ENCODE measurements at regions not wholly inside any gene's neighbourhood (a gene's known extent, or its start where the extent isn't known, plus 50 kb on each side); places are given as distances from the start of the nearest gene placed in this dataset.

DNA sequence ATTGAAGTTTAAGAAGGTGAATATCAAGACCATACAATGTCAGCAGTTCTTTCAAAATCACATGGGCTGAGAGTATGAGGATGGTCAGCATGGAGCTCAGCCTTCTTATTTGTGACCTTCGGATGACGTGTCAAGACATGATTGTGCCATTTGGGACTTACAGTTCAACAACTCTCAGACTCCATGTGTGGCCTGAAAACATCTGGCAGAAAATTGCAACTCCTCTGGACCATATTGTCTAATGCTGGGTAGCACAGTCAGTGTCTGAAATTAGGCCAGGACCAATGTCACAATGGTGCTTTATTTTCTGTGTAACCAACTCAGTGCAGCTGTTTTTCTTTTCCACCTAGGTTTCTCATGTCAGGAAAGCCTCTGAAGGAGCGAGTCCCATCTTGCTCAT lies 483.5 kb upstream of the PKN2 start:
- in situ Hi-C loops (cut with MboI; ENCODE audit: low sequenced_read_pairs in 4 of 4) (no loop called here), intact Hi-C loops (cut with DNase I; ENCODE audit: low total_unique reads) (no loop called here)
- DNase-seq (no peak), ATAC-seq (no peak)
- Histone ChIP-seq H3K4me3 (no peak overlapping the region), H3K4me1 (no peaks in the 10 kb centered on the region), H3K27ac (no peak overlapping the region), H3K36me3 (no peaks in the 10 kb centered on the region), H3K27me3 (no peaks in the 10 kb centered on the region), H3K9me3 (no peaks in the 10 kb centered on the region)
- no peak for TF ChIP-seq POLR2A (IDR thresholded peaks at IDR 0.05)
- TF ChIP-seq, protein P1, sequence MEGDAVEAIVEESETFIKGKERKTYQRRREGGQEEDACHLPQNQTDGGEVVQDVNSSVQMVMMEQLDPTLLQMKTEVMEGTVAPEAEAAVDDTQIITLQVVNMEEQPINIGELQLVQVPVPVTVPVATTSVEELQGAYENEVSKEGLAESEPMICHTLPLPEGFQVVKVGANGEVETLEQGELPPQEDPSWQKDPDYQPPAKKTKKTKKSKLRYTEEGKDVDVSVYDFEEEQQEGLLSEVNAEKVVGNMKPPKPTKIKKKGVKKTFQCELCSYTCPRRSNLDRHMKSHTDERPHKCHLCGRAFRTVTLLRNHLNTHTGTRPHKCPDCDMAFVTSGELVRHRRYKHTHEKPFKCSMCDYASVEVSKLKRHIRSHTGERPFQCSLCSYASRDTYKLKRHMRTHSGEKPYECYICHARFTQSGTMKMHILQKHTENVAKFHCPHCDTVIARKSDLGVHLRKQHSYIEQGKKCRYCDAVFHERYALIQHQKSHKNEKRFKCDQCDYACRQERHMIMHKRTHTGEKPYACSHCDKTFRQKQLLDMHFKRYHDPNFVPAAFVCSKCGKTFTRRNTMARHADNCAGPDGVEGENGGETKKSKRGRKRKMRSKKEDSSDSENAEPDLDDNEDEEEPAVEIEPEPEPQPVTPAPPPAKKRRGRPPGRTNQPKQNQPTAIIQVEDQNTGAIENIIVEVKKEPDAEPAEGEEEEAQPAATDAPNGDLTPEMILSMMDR (IDR thresholded peaks at IDR 0.05 in 4 of 5, conservative IDR thresholded peaks at IDR 0.05 in 1 of 5) = no peak

DNA sequence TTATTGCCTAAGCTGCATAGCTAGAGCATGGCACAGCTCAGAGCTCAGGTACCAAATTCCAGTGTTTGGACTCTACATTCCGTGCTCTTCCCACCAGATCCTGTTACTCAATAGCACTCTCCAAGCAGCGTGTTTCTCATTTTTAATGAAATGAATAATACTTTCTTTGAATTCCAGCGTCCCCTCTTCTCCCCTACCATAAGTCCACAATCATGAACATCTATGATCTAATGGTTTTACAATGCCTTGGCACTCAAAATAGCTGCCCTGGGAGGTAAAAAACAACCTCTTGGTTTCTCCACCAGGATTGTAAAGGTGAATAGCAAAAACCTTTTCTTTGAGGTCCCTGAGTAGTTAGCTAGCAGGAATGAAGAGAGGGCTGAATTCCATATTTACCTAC lies 480.0 kb upstream of the PKN2 start:
- no peak for DNase-seq
- no peak for TF ChIP-seq POLR2A (IDR thresholded peaks at IDR 0.05)
- intact Hi-C loops (cut with DNase I; ENCODE audit: low total_unique reads) (no loop called here), in situ Hi-C loops (cut with MboI; ENCODE audit: low sequenced_read_pairs in 4 of 4) (no loop called here)
- no peak overlapping the region for H3K27ac ChIP-seq
- no peak for ATAC-seq
- H3K9me3 ChIP-seq = no peaks in the 10 kb centered on the region
- H3K36me3 ChIP-seq = no peaks in the 10 kb centered on the region
- H3K4me3 ChIP-seq = no peak overlapping the region
- H3K27me3 ChIP-seq = no peaks in the 10 kb centered on the region
- no peaks in the 10 kb centered on the region for H3K4me1 ChIP-seq

DNA sequence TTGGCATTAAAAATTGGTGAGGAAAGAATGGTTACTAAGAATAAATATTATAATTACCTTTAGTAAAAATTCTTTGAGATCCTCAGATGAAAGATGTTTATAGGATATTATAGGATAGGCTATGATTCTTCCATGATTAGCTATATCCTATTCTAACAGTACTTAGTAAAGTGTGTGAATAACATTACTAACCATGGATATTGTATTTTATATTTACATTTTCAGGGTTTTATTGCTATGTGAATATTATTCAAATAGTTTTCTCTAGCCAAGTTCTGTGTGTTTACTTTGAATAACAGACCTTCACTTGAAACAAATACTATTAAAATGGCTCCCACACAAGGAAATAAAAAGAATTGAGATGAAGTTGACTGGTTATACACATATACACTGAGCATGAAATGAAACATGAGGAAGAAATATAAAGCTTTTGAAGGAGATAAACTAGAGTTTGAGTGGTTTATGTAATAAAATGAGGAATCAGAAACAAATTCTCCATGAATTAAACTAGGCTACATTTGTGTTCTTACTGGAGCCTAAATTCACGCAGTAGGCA lies 479.4 kb upstream of the PKN2 start:
- ATAC-seq (no peak), DNase-seq (no peak)
- intact Hi-C loops (cut with DNase I; ENCODE audit: low total_unique reads) = no loop called here
- Histone ChIP-seq H3K36me3 (no peaks in the 10 kb centered on the region), H3K9me3 (no peaks in the 10 kb centered on the region), H3K27ac (no peak overlapping the region), H3K4me3 (no peak overlapping the region), H3K4me1 (no peaks in the 10 kb centered on the region), H3K27me3 (no peaks in the 10 kb centered on the region)
- TF ChIP-seq POLR2A (IDR thresholded peaks at IDR 0.05) = no peak
- TF ChIP-seq, protein P1 (IDR thresholded peaks at IDR 0.05 in 4 of 5, conservative IDR thresholded peaks at IDR 0.05 in 1 of 5) = no peak
- in situ Hi-C loops (cut with MboI; ENCODE audit: low sequenced_read_pairs in 4 of 4) = no loop called here

DNA sequence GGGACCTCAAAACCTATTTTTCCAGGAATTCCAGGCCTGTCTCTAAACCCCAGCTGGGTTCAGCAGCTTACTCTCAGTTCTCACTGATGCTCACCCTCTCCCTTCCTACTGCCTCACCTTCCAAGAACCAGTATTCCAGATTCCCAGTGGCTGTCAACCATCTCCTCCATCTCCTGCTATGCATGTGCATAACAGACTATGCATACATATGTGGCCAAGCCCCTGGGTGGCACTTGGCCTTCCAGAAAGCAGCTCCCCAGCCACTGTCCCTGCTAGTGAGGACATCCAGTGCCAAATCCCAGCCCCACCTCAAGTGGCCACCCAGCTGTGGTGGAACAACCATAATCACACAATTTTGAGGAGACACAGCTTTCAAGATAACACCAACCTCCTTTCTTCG lies 475.7 kb upstream of the PKN2 start:
- Histone ChIP-seq H3K27ac (no peak overlapping the region), H3K36me3 (no peaks in the 10 kb centered on the region), H3K9me3 (no peaks in the 10 kb centered on the region), H3K27me3 (no peaks in the 10 kb centered on the region), H3K4me3 (no peak overlapping the region), H3K4me1 (no peaks in the 10 kb centered on the region)
- DNase-seq (no peak), ATAC-seq (no peak)
- TF ChIP-seq, protein P1 (IDR thresholded peaks at IDR 0.05 in 4 of 5, conservative IDR thresholded peaks at IDR 0.05 in 1 of 5) = no peak
- no peak for TF ChIP-seq POLR2A (IDR thresholded peaks at IDR 0.05)
- in situ Hi-C loops (cut with MboI; ENCODE audit: low sequenced_read_pairs in 4 of 4) (no loop called here), intact Hi-C loops (cut with DNase I; ENCODE audit: low total_unique reads) (no loop called here)

DNA sequence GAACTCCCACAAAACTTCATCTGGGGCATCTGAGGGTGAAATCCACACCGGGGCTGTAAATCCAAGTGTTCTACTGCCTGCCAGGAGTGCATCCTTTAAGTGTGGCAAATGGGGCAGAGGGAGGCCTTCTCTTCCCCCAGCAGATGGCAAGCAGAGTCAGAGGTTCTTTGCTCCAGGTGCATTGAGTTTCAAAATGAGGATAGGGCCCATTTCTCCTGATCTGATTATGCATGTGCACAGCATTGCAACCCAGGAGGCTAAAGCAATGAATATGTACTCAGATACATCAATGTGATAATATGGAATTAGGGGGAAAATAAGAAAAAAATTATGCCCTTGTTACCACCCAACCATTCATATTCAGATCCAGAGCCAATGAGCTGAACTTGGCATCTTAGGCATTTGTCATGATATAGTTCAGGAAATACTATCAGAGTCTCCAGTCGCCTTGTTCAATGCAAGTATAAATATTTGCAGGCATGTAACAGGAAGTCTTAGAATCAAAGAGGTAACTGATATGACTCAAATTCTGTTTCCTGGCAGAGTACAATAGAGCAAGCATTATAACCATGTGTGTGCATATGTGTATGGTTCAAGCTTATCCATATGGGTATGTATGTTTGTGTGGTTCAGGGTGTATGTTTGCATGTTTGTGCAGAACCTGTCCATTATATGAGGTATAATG lies 473.8 kb upstream of the PKN2 start:
- in situ Hi-C loops (cut with MboI; ENCODE audit: low sequenced_read_pairs in 4 of 4) = no loop called here
- intact Hi-C loops (cut with DNase I; ENCODE audit: low total_unique reads) = no loop called here
- no peak for DNase-seq

More for the DNA sequence above, 473.8 kb upstream of the PKN2 start:
- Histone ChIP-seq H3K4me3 (no peak overlapping the region), H3K4me1 (no peaks in the 10 kb centered on the region), H3K27me3 (no peaks in the 10 kb centered on the region), H3K27ac (no peak overlapping the region), H3K9me3 (no peaks in the 10 kb centered on the region), H3K36me3 (no peaks in the 10 kb centered on the region)
- TF ChIP-seq POLR2A (IDR thresholded peaks at IDR 0.05) = no peak
- TF ChIP-seq, protein P1 (IDR thresholded peaks at IDR 0.05 in 4 of 5, conservative IDR thresholded peaks at IDR 0.05 in 1 of 5) = no peak
- ATAC-seq = no peak

Data from gastrocnemius medialis (tissue), 4 donors.